Smooth muscle cell (in vitro differentiated cells): ENCODE measurements at regions not wholly inside any gene's neighbourhood (a gene's known extent, or its start where the extent isn't known, plus 50 kb on each side); places are given as distances from the start of the nearest gene placed in this dataset.

Experiments
- DNase-seq: peaks from one replicate; lab custom pipeline; 2025; ENCODE audit not compliant: unreplicated experiment; lab: John Stamatoyannopoulos, UW
- H2AFZ ChIP-seq: fragments of 200-600 bp; sonication (generic); 2 replicates; pipeline ENCODE4 v1.6.0; 2016; ENCODE audit warnings: antibody characterized with exemption, low read depth, mild to moderate bottlenecking
- H3F3A ChIP-seq: fragments of 200-600 bp; sonication (generic); 2 replicates; pipeline ENCODE4 v1.6.0; 2017; ENCODE audit warnings: antibody characterized with exemption, low read depth
- H3K27ac ChIP-seq: fragments of 200-600 bp; sonication (generic); 2 replicates; pipeline ENCODE4 v1.5.1; 2016; ENCODE audit warnings: low read depth, mild to moderate bottlenecking
- H3K27me3 ChIP-seq: fragments of 200-600 bp; sonication (generic); 2 replicates; pipeline ENCODE4 v1.6.1; 2016; ENCODE audit warnings: low read depth, mild to moderate bottlenecking
- H3K36me3 ChIP-seq: fragments of 200-600 bp; sonication (generic); 2 replicates; pipeline ENCODE4 v1.5.1; 2016; ENCODE audit warnings: low read depth
- H3K4me1 ChIP-seq: fragments of 200-600 bp; sonication (generic); 2 replicates; pipeline ENCODE4 v1.5.1; 2016; ENCODE audit warnings: low read depth
- H3K4me2 ChIP-seq: fragments of 200-600 bp; sonication (generic); 2 replicates; pipeline ENCODE4 v1.6.0; 2016; ENCODE audit warnings: mild to moderate bottlenecking
- H3K4me3 ChIP-seq: fragments of 200-600 bp; sonication (generic); 2 replicates; pipeline ENCODE4 v1.5.1; 2016; ENCODE audit warnings: mild to moderate bottlenecking
- H3K79me2 ChIP-seq: fragments of 200-600 bp; sonication (generic); 2 replicates; pipeline ENCODE4 v1.6.0; 2016; ENCODE audit warnings: low read depth, mild to moderate bottlenecking
- H3K9ac ChIP-seq: fragments of 200-600 bp; sonication (generic); 2 replicates; pipeline ENCODE4 v1.6.0; 2016; ENCODE audit warnings: low read depth
- H3K9me3 ChIP-seq: fragments of 200-600 bp; sonication (generic); replicated peaks from 2 replicates; pipeline ENCODE4 v1.5.1; 2016; ENCODE audit warnings: low read depth
- H4K20me1 ChIP-seq: fragments of 200-600 bp; sonication (generic); 2 replicates; pipeline ENCODE4 v1.6.0; 2016; ENCODE audit warnings: low read depth
- WGBS: methylation state at CpG from one replicate; pipeline ENCODE4 v1.1.7; 2016; ENCODE audit warnings: low lambda C conversion rate; 5-methylcytosine and 5-hydroxymethylcytosine counted together
- TF ChIP-seq, protein P1 (sequence below): fragments of 200-600 bp; sonication (generic); IDR thresholded peaks from 2 replicates; pipeline ENCODE4 v1.5.1; 2017; ENCODE audit warnings: borderline replicate concordance, mild to moderate bottlenecking, antibody characterized with exemption; ENCODE audit not compliant: insufficient read depth, poor library complexity, severe bottlenecking

DNA sequence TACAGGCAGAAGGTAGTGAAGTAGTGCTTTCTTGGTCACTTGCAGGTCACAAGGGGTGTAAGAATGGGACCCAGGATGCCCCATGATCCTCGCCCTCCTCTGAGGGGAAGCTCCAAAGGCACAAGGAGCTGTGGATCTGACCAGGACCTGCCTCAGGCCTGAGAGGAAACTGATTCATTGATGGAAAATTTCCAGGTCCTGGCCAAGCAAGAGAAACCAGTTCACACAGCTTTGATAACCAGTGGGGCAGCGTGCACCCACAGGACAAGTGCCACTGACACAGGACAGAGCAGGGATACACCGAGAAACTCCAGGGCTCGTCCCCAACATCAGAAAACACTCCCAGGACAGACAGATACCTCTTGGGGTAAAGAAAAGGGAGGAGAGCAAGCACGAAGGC, 177.1 kb downstream of the RBM26 start:
- H3K27me3 ChIP-seq = no peaks in the 10 kb centered on the region
- no peaks in the 10 kb centered on the region for H3K36me3 ChIP-seq
- no peaks in the 10 kb centered on the region for H3K79me2 ChIP-seq
- H3K9ac ChIP-seq = no peak overlapping the region
- H3K4me3 ChIP-seq = no peak overlapping the region
- no peak overlapping the region for H3K27ac ChIP-seq
- TF ChIP-seq, protein P1, sequence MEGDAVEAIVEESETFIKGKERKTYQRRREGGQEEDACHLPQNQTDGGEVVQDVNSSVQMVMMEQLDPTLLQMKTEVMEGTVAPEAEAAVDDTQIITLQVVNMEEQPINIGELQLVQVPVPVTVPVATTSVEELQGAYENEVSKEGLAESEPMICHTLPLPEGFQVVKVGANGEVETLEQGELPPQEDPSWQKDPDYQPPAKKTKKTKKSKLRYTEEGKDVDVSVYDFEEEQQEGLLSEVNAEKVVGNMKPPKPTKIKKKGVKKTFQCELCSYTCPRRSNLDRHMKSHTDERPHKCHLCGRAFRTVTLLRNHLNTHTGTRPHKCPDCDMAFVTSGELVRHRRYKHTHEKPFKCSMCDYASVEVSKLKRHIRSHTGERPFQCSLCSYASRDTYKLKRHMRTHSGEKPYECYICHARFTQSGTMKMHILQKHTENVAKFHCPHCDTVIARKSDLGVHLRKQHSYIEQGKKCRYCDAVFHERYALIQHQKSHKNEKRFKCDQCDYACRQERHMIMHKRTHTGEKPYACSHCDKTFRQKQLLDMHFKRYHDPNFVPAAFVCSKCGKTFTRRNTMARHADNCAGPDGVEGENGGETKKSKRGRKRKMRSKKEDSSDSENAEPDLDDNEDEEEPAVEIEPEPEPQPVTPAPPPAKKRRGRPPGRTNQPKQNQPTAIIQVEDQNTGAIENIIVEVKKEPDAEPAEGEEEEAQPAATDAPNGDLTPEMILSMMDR = no peak
- 70% methylated on average over 5 of the region's 5 CpGs for WGBS
- H4K20me1 ChIP-seq = no peaks in the 10 kb centered on the region
- H2AFZ ChIP-seq = no peak overlapping the region
- no peak overlapping the region for H3K4me2 ChIP-seq
- H3K9me3 ChIP-seq = no peaks in the 10 kb centered on the region
- H3F3A ChIP-seq = no peaks in the 10 kb centered on the region
- H3K4me1 ChIP-seq = peaks cover 5% of the 10 kb centered on the region
- no peak for DNase-seq

DNA sequence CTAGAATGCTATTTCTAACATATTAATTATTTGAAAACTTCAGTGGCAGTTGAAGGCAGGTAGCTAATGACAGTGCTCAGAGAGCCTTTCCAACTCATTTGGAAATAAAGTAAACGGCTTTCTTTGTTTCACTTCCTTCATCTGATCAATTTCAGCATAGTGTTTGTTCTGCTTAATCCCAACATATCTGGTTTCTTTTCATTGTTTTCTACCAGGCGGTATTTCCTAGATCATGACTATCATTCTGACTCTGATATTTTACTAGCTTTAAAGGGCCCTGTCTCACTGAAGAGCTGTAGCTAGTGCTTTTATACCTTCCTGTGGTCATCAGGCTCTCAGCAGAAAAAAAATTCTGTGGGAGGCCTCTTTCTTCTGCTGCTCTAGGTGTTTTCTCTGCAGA, 178.6 kb downstream of the RBM26 start:
- no peaks in the 10 kb centered on the region for H3K9me3 ChIP-seq
- WGBS = 68% methylated on average over 2 of the region's 2 CpGs
- H2AFZ ChIP-seq = no peak overlapping the region
- no peak overlapping the region for H3K4me2 ChIP-seq
- H4K20me1 ChIP-seq = no peaks in the 10 kb centered on the region
- TF ChIP-seq, protein P1 = no peak
- no peak for DNase-seq
- no peak overlapping the region for H3K9ac ChIP-seq
- H3K36me3 ChIP-seq = no peaks in the 10 kb centered on the region
- no peaks in the 10 kb centered on the region for H3F3A ChIP-seq
- no peaks in the 10 kb centered on the region for H3K79me2 ChIP-seq
- no peak overlapping the region for H3K27ac ChIP-seq
- no peaks in the 10 kb centered on the region for H3K27me3 ChIP-seq
- H3K4me1 ChIP-seq = peaks cover 5% of the 10 kb centered on the region
- no peak overlapping the region for H3K4me3 ChIP-seq

DNA sequence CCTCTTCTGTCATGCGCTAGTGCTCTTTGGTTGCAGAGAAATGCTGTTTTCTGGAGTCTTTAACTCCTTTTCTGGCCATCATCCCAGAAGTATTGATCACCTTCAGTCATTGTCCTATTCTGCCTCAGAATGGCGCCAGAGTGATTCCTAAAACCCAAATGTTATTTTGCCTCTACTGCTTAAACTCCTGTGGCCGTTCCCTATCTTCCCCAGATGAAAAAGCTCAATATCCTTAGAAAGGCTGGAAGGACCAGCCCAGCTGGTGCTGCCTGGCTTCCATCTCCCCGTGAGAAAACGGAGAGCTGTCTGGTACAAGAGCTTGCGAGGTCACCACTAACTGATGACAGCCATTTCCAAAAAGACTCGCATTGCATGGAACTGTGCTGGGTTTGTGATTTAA, 179.1 kb downstream of the RBM26 start:
- Histone ChIP-seq H3K9ac (no peak overlapping the region), H3K27me3 (no peaks in the 10 kb centered on the region), H4K20me1 (no peaks in the 10 kb centered on the region), H3K27ac (no peak overlapping the region), H3K36me3 (no peaks in the 10 kb centered on the region), H3K9me3 (no peaks in the 10 kb centered on the region), H3K4me2 (no peak overlapping the region), H3F3A (no peaks in the 10 kb centered on the region), H2AFZ (no peak overlapping the region), H3K4me3 (no peak overlapping the region), H3K4me1 (peaks cover 5% of the 10 kb centered on the region), H3K79me2 (no peaks in the 10 kb centered on the region)
- 45% methylated on average over 7 of the region's 7 CpGs for WGBS
- no peak for DNase-seq
- TF ChIP-seq, protein P1 = no peak

DNA sequence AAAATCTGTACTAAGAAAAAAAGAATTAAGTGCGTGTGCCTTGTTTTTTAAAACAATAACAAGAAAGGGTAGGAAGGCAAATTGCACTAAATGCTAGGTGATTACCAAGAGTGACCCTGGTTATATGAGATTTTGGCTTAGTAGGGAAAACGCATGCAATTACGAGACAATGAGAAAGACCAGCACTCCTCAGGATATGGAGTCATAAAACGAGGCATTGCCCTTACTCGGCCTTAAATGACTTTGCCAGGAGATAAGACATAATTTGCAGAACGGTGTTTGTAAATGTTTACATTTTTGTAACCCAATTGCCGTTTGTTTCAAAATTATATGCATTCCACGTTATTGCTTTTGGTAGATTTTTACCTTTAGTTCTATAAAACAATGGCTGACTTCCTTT, 179.8 kb downstream of the RBM26 start:
- H3K27ac ChIP-seq = peak overlapping the region; percentile 71

More for the DNA sequence above, 179.8 kb downstream of the RBM26 start:
- Histone ChIP-seq H3K27me3 (no peaks in the 10 kb centered on the region), H3K4me3 (no peak overlapping the region), H3K4me1 (peaks cover 5% of the 10 kb centered on the region), H4K20me1 (no peaks in the 10 kb centered on the region), H3K9ac (peak overlapping the region; percentile 9), H3K36me3 (no peaks in the 10 kb centered on the region), H3K79me2 (no peaks in the 10 kb centered on the region), H2AFZ (peak overlapping the region; percentile 46), H3K4me2 (peak overlapping the region; percentile 21), H3F3A (no peaks in the 10 kb centered on the region), H3K9me3 (no peaks in the 10 kb centered on the region)
- no peak for DNase-seq
- TF ChIP-seq, protein P1 = no peak
- WGBS = 20% methylated on average over 8 of the region's 8 CpGs
